GM12878 (cell line): ENCODE measurements at regions not wholly inside any gene's neighbourhood (a gene's known extent, or its start where the extent isn't known, plus 50 kb on each side); places are given as distances from the start of the nearest gene placed in this dataset.

Experiments
- ATAC-seq: fragments of 200-7000 bp; cut with Tn5 transposase; 3 replicates; pipeline ENCODE4 v1.9.1; 2020; ENCODE audit warnings: mild to moderate bottlenecking, moderate library complexity
- BruUV-seq: library from RNA; stranded (reverse); fragments of 400-500 nt; replicated peaks from 2 replicates; lab custom pipeline; 2021; lab: Mats Ljungman, UMichigan
- CTCF ChIA-PET: fragments of 300-600 bp; sonication (Branson Sonifier 250); formaldehyde crosslinking; extraction: SDS; loops from one replicate; lab custom pipeline; 2021; ENCODE audit warnings: inconsistent platforms; lab: Yijun Ruan, JAX
- POLR2A ChIA-PET: fragments of 350-600 bp; formaldehyde crosslinking; extraction: SDS; loops from one replicate; lab custom pipeline; 2021; ENCODE audit warnings: inconsistent platforms; lab: Charles Lee
- RAD21 ChIA-PET: fragments of 300-600 bp; sonication (Branson Sonifier 250); formaldehyde crosslinking; loops from one replicate; lab custom pipeline; 2023; ENCODE audit warnings: antibody characterized with exemption; ENCODE audit not compliant: unreplicated experiment; lab: Charles Lee
- SMC1A ChIA-PET: fragments of 300-600 bp; sonication (Branson Sonifier 250); formaldehyde crosslinking; loops from one replicate; lab custom pipeline; 2023; ENCODE audit not compliant: unreplicated experiment, uncharacterized antibody; lab: Charles Lee
- DNase-seq: peaks from one replicate; pipeline ENCODE4 v3.0.0-alpha.2; 2011; ENCODE audit warnings: low read depth, low spot score
- FAIRE-seq: peaks from 3 replicates; lab custom pipeline; 2011; peaks lifted over from hg19 to GRCh38; lab: Jason Lieb, UNC
- H2AFZ ChIP-seq: 2 replicates; pipeline ENCODE4 v1.6.0; 2011; ENCODE audit warnings: low read depth, low read length, control low read depth; ENCODE audit not compliant: control insufficient read depth
- H3K27ac ChIP-seq: 2 replicates; pipeline ENCODE4 v1.5.1; 2011; ENCODE audit warnings: control low read depth; ENCODE audit not compliant: control insufficient read depth, insufficient read depth
- H3K27me3 ChIP-seq, 2 experiments: replicated peaks in 1 of 2; 2 replicates each; pipeline versions ENCODE4 v1.6.0 to v1.6.1; 2011; ENCODE audit warnings: low read length in 1 of 2; ENCODE audit not compliant: control insufficient read depth in 2 of 2, insufficient read depth in 2 of 2
- H3K36me3 ChIP-seq, 2 experiments: 2 replicates each; pipeline ENCODE4 v1.5.1; 2011; ENCODE audit warnings: low read length in 1 of 2; ENCODE audit not compliant: control insufficient read depth in 2 of 2, insufficient read depth in 2 of 2
- H3K4me1 ChIP-seq: 2 replicates; pipeline ENCODE4 v1.6.1; 2011; ENCODE audit warnings: mild to moderate bottlenecking, low read length, moderate library complexity, mixed read lengths; ENCODE audit not compliant: control insufficient read depth, insufficient read depth
- H3K4me2 ChIP-seq: 2 replicates; pipeline ENCODE4 v1.6.0; 2011; ENCODE audit warnings: control low read depth; ENCODE audit not compliant: control insufficient read depth, insufficient read depth
- H3K4me3 ChIP-seq: fragments of 200-600 bp; sonication (generic); 2 replicates; pipeline ENCODE4 v1.5.1; 2016
- H3K79me2 ChIP-seq: 2 replicates; pipeline ENCODE4 v1.6.0; 2011; ENCODE audit warnings: low read length; ENCODE audit not compliant: control insufficient read depth, insufficient read depth
- H3K9ac ChIP-seq: 2 replicates; pipeline ENCODE4 v1.8.0; 2011; ENCODE audit warnings: low read length, control low read depth, mixed read lengths; ENCODE audit not compliant: control insufficient read depth, insufficient read depth
- H3K9me3 ChIP-seq: replicated peaks from 3 replicates; pipeline ENCODE4 v1.5.1; 2011; ENCODE audit warnings: mild to moderate bottlenecking, low read length; ENCODE audit not compliant: control insufficient read depth, insufficient read depth
- H4K20me1 ChIP-seq: 2 replicates; pipeline ENCODE4 v1.6.0; 2011; ENCODE audit not compliant: control insufficient read depth, insufficient read depth
- BHLHE40 ChIP-seq, 2 experiments: fragments of 450-650 bp in 1 of 2; IDR thresholded peaks; 2 replicates each; pipeline ENCODE4 v1.6.1; 2011 to 2017; ENCODE audit warnings: low read depth in 2 of 2, borderline replicate concordance in 1 of 2, improper control_type of control experiment in 1 of 2, low read length in 1 of 2, mild to moderate bottlenecking in 1 of 2
- CBFB ChIP-seq: IDR thresholded peaks from 2 replicates; pipeline ENCODE4 v1.6.1; 2016; ENCODE audit warnings: antibody characterized with exemption, low read depth
- ETV6 ChIP-seq, 2 experiments: fragments of 450-650 bp in 1 of 2; IDR thresholded peaks in 1 of 2; conservative IDR thresholded peaks in 1 of 2; 2 replicates each; pipeline ENCODE4 v1.6.1; 2014; ENCODE audit warnings: antibody characterized with exemption in 1 of 2, borderline replicate concordance in 1 of 2, low read depth in 1 of 2, mild to moderate bottlenecking in 1 of 2, moderate library complexity in 1 of 2
- EZH2 ChIP-seq: IDR thresholded peaks from 2 replicates; pipeline ENCODE4 v1.6.1; 2012; ENCODE audit warnings: low read depth, mild to moderate bottlenecking, control low read depth, inconsistent platforms, low read length, borderline replicate concordance; ENCODE audit not compliant: control insufficient read depth
- IRF4 ChIP-seq: IDR thresholded peaks from 2 replicates; pipeline ENCODE4 v1.6.1; 2011; ENCODE audit warnings: low read depth, low read length
- KAT2A ChIP-seq: conservative IDR thresholded peaks from 2 replicates; pipeline ENCODE4 v1.6.1; 2011; ENCODE audit warnings: low read depth, low read length; ENCODE audit not compliant: control insufficient read depth
- LARP7 ChIP-seq: fragments of 450-650 bp; IDR thresholded peaks from 2 replicates; pipeline ENCODE4 v1.6.1; 2017; ENCODE audit warnings: mild to moderate bottlenecking
- NRF1 ChIP-seq: conservative IDR thresholded peaks from 2 replicates; pipeline ENCODE4 v1.6.1; 2011; ENCODE audit warnings: mild to moderate bottlenecking, low read depth, low read length, improper control_type of control experiment
- STAT3 ChIP-seq: IDR thresholded peaks from 2 replicates; pipeline ENCODE4 v1.6.1; 2011; ENCODE audit warnings: low read depth, low read length, improper control_type of control experiment
- SUPT20H ChIP-seq: IDR thresholded peaks from 2 replicates; pipeline ENCODE4 v1.6.1; 2011; ENCODE audit warnings: low read depth, mild to moderate bottlenecking, low read length, moderate library complexity, borderline replicate concordance; ENCODE audit not compliant: control insufficient read depth
- ZNF384 ChIP-seq: IDR thresholded peaks from 2 replicates; pipeline ENCODE4 v1.6.1; 2012; ENCODE audit warnings: low read depth, mild to moderate bottlenecking, low read length, improper control_type of control experiment, borderline replicate concordance
- WGBS: methylation state at CpG from one replicate; pipeline ENCODE4 v1.1.6; 2016; ENCODE audit warnings: low lambda C conversion rate; ENCODE audit not compliant: insufficient replicate concordance, insufficient coverage; ENCODE audit errors: missing lambda C conversion rate; 5-methylcytosine and 5-hydroxymethylcytosine counted together
- in situ Hi-C: fragments of 300-500 bp; cut with MboI; formaldehyde crosslinking; loops from 9 replicates; pipeline ENCODE4 v1.14.3; 2018; ENCODE audit warnings: mixed read lengths
- intact Hi-C: fragments of 100-400 bp; cut with micrococcal nuclease; formaldehyde crosslinking; loops from one replicate; pipeline ENCODE4 v1.14.2; 2022; ENCODE audit not compliant: unreplicated experiment
- TF ChIP-seq, protein P1 (sequence below): fragments of 450-650 bp; IDR thresholded peaks from 2 replicates; pipeline ENCODE4 v1.6.1; 2016; ENCODE audit warnings: mild to moderate bottlenecking, moderate library complexity, borderline replicate concordance
- TF ChIP-seq, protein P2 (sequence below): fragments of 450-650 bp; formaldehyde crosslinking; IDR thresholded peaks from 2 replicates; pipeline ENCODE4 v1.4.0; 2020; ENCODE audit warnings: mild to moderate bottlenecking, moderate library complexity
- TF ChIP-seq, protein P3 (sequence below): fragments of 150-350 bp; IDR thresholded peaks from 2 replicates; pipeline ENCODE4 v1.6.1; 2014; ENCODE audit warnings: mild to moderate bottlenecking, low read depth, low read length

DNA sequence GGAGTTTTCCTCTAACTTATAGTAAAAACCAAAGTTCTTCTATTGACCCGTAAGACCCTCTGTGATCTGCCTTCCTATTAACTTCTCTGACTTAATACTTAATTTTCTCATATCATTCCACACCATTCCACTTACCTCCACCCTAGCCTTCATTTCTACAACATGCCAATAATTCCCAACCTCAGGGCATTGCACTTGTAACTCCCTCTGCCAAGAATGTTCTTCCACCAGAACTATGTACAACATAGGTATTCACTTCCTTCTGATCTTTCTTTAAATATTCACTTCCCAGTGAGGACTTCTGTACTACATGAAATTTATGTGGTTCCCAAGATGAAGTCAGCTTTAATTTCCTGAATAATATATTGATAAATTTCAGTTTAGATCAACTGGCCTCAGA, 531.7 kb downstream of the LRFN5 start:
- in situ Hi-C loops (no loop called here), intact Hi-C loops (no loop called here)
- Histone ChIP-seq H3K36me3 (no peaks in the 10 kb centered on the region), H3K4me3 (no peak overlapping the region), H3K9ac (no peak overlapping the region), H3K4me2 (no peak overlapping the region), H3K9me3 (no peaks in the 10 kb centered on the region), H3K79me2 (no peaks in the 10 kb centered on the region), H3K27ac (no peak overlapping the region), H4K20me1 (no peaks in the 10 kb centered on the region), H2AFZ (no peak overlapping the region), H3K27me3 (no peaks in the 10 kb centered on the region), H3K4me1 (no peaks in the 10 kb centered on the region)
- no peak for FAIRE-seq
- ATAC-seq, result no peak
- RAD21 ChIA-PET, result no interaction called here
- BruUV-seq, result no TSS peak
- POLR2A ChIA-PET, result no interaction called here
- 26% methylated on average over 1 of the region's 1 CpG for WGBS
- no peak for DNase-seq
- CTCF ChIA-PET, result interaction anchor here (0.8 kb wide), 1 partner anchor 1534 kb away, joined by 3 read pairs; no protein-coding TSS in a partner anchor
- no peak for TF ChIP-seq CBFB
- TF ChIP-seq, protein P1, sequence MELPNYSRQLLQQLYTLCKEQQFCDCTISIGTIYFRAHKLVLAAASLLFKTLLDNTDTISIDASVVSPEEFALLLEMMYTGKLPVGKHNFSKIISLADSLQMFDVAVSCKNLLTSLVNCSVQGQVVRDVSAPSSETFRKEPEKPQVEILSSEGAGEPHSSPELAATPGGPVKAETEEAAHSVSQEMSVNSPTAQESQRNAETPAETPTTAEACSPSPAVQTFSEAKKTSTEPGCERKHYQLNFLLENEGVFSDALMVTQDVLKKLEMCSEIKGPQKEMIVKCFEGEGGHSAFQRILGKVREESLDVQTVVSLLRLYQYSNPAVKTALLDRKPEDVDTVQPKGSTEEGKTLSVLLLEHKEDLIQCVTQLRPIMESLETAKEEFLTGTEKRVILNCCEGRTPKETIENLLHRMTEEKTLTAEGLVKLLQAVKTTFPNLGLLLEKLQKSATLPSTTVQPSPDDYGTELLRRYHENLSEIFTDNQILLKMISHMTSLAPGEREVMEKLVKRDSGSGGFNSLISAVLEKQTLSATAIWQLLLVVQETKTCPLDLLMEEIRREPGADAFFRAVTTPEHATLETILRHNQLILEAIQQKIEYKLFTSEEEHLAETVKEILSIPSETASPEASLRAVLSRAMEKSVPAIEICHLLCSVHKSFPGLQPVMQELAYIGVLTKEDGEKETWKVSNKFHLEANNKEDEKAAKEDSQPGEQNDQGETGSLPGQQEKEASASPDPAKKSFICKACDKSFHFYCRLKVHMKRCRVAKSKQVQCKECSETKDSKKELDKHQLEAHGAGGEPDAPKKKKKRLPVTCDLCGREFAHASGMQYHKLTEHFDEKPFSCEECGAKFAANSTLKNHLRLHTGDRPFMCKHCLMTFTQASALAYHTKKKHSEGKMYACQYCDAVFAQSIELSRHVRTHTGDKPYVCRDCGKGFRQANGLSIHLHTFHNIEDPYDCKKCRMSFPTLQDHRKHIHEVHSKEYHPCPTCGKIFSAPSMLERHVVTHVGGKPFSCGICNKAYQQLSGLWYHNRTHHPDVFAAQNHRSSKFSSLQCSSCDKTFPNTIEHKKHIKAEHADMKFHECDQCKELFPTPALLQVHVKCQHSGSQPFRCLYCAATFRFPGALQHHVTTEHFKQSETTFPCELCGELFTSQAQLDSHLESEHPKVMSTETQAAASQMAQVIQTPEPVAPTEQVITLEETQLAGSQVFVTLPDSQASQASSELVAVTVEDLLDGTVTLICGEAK, result no peak
- TF ChIP-seq, protein P2, sequence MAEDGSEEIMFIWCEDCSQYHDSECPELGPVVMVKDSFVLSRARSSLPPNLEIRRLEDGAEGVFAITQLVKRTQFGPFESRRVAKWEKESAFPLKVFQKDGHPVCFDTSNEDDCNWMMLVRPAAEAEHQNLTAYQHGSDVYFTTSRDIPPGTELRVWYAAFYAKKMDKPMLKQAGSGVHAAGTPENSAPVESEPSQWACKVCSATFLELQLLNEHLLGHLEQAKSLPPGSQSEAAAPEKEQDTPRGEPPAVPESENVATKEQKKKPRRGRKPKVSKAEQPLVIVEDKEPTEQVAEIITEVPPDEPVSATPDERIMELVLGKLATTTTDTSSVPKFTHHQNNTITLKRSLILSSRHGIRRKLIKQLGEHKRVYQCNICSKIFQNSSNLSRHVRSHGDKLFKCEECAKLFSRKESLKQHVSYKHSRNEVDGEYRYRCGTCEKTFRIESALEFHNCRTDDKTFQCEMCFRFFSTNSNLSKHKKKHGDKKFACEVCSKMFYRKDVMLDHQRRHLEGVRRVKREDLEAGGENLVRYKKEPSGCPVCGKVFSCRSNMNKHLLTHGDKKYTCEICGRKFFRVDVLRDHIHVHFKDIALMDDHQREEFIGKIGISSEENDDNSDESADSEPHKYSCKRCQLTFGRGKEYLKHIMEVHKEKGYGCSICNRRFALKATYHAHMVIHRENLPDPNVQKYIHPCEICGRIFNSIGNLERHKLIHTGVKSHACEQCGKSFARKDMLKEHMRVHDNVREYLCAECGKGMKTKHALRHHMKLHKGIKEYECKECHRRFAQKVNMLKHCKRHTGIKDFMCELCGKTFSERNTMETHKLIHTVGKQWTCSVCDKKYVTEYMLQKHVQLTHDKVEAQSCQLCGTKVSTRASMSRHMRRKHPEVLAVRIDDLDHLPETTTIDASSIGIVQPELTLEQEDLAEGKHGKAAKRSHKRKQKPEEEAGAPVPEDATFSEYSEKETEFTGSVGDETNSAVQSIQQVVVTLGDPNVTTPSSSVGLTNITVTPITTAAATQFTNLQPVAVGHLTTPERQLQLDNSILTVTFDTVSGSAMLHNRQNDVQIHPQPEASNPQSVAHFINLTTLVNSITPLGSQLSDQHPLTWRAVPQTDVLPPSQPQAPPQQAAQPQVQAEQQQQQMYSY (CRISPR knock-in tag), result no peak
- TF ChIP-seq NRF1, result no peak
- TF ChIP-seq LARP7, result no peak
- TF ChIP-seq, protein P3, sequence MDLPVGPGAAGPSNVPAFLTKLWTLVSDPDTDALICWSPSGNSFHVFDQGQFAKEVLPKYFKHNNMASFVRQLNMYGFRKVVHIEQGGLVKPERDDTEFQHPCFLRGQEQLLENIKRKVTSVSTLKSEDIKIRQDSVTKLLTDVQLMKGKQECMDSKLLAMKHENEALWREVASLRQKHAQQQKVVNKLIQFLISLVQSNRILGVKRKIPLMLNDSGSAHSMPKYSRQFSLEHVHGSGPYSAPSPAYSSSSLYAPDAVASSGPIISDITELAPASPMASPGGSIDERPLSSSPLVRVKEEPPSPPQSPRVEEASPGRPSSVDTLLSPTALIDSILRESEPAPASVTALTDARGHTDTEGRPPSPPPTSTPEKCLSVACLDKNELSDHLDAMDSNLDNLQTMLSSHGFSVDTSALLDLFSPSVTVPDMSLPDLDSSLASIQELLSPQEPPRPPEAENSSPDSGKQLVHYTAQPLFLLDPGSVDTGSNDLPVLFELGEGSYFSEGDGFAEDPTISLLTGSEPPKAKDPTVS, result no peak
- TF ChIP-seq ZNF384, result no peak
- TF ChIP-seq EZH2, result no peak
- no peak for TF ChIP-seq IRF4
- TF ChIP-seq KAT2A, result no peak
- TF ChIP-seq ETV6 (conservative IDR thresholded peaks at IDR 0.05 in 1 of 2, IDR thresholded peaks at IDR 0.05 in 1 of 2; ENCODE audit: borderline replicate concordance in 1 of 2, low read depth in 1 of 2), result no peak
- no peak for TF ChIP-seq BHLHE40 (IDR thresholded peaks at IDR 0.05; ENCODE audit: borderline replicate concordance in 1 of 2, low read depth in 2 of 2, low read length in 1 of 2)
- no peak for TF ChIP-seq STAT3
- TF ChIP-seq SUPT20H, result no peak
- SMC1A ChIA-PET, result interaction anchor here (1.3 kb wide), 1 partner anchor 15 kb away, joined by 3 read pairs; no protein-coding TSS in a partner anchor
